Omental fat pad (tissue), 3 donors: ENCODE measurements at regions not wholly inside any gene's neighbourhood (a gene's known extent, or its start where the extent isn't known, plus 50 kb on each side); places are given as distances from the start of the nearest gene placed in this dataset.

Experiments used
- ATAC-seq: fragments of 150-250 bp; one replicate; pipeline ENCODE4 v1.9.1; 2016; ENCODE audit warnings: mild to moderate bottlenecking, moderate library complexity; ENCODE audit not compliant: low FRiP score
- DNase-seq: peaks from one replicate; pipeline ENCODE4 v3.0.0-alpha.2; 2019; ENCODE audit warnings: low spot score
- CTCF ChIP-seq, 3 donors: fragments of 450-650 bp; IDR thresholded peaks; one replicate each; pipeline ENCODE4 v1.5.1; 2016 to 2017; ENCODE audit warnings: antibody characterized with exemption in 3 of 3, mild to moderate bottlenecking in 3 of 3, moderate library complexity in 2 of 3

GRCh38 chr9:109910671-109911518 is 130.9 kb downstream of the PALM2AKAP2 start:
- TF ChIP-seq CTCF (IDR thresholded peaks at IDR 0.05) = no peak
- ATAC-seq (peak; percentile 48), DNase-seq (no peak)

- ATAC-seq (no peak), DNase-seq (no peak)
- TF ChIP-seq CTCF (IDR thresholded peaks at IDR 0.05) = no peak
Measured at GRCh38 chr9:109912082-109912582, 132.1 kb downstream of the PALM2AKAP2 start.

DNA sequence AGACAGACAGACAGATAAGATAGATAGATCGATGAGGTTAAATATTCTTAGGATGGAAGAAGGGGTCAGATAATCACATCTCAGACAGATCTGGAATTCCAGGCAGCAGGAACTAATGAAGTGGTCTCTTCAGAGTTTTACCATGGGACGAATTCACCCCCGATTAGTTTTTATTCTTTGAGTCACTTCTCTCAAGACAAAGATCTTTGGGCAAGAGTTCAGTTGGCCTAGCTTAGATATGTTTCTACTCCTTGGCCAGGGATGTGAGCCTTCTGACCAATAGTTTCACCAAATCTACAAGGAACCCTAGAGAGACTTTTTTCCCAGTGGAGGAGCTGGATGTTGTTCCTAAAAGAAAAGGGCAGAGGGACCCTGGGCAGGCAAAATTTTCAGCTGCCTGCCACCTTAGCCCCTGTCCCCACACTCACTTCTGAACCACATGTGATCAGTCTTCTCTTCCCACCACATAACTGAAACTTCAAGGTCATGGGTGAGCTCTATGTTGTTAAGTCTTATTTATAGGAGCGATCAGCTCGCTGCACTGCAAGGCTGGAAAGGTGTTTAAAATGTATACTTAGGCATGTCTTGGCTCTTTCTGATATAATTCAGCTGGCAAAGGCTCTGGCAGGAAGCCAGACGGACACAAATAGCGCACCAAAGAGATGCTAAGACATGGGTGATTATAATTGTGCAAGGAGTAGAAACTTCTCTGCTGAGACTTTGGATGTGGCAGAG is 132.9 kb downstream of the PALM2AKAP2 start:
- no peak for DNase-seq
- TF ChIP-seq CTCF (IDR thresholded peaks at IDR 0.05) = no peak
- no peak for ATAC-seq

DNA sequence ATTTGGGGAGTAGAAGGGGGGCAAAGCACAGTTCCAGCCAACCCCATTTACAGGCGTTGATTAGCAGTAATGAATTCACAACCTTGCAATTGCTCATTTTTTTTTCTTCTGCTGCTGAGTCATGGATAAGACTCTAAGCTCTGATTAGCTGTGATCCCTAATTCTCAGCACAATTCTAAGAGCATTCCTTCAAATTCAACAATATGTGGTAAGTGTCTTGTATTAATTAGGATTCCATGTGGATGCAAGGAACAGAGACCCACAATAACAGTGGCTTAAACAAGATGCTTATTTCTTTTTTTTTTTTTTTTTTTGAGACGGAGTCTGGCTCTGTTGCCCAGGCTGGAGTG is 133.4 kb downstream of the PALM2AKAP2 start:
- DNase-seq = no peak
- TF ChIP-seq CTCF (IDR thresholded peaks at IDR 0.05) = no peak
- no peak for ATAC-seq

DNA sequence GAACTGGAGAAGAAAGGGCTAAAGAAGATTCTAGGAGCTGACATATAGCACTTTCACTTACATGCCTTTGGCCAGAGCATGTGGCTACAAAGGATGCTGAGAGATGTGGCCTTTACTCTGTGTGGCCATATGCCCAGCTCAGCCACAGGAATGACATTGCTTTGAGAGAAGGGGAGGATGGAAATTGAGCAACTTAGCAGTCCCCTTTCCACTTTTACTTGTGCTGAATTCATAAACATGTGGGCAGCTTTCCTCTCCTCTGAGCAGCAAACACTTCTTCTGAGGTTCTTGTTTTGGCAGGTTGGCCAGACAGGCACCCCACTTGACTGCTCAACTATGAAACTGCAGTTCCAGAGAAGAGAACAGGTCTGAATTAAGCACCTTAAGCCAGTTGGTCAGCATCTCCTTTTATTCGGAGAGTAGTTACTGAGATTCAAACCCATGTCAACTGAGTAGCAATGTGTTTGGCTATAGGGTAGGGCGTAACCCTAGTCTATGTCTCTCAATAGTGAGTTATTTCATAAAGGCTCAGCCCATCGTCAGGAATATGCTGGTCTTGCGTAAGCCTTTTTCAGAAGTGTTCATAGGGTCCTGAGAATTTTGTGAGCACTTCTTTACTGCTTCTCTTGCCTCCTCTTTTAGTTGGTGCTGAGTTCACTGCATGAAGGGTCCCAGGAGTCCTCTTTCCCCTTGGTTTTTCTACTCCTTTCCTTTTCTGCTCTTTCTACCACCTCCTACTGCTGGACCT is 134.5 kb downstream of the PALM2AKAP2 start:
- DNase-seq = no peak
- TF ChIP-seq CTCF (IDR thresholded peaks at IDR 0.05) = no peak
- ATAC-seq = no peak

DNA sequence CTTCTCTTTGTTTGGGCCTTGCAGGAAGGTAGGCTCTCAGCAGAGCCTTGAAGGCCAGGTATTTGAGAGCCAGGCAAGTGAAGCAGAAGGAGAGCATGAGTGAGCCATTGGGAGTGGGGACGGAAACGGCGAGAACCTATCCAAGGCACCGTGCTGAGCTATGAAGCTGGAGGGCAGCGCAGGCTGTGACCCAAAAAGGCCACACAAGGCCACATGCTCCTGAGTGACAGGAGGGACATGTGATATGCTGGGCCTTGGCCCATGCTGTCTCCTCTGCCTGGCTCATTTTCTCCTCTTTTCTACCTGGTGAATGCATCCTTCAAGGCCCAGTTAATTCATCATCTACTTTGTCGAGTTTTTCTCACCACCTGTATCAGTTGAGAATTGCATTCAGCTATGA is 136.3 kb downstream of the PALM2AKAP2 start:
- DNase-seq = no peak
- no peak for ATAC-seq
- no peak for TF ChIP-seq CTCF (IDR thresholded peaks at IDR 0.05)
